PC-3 (cell line): ENCODE measurements at regions not wholly inside any gene's neighbourhood (a gene's known extent, or its start where the extent isn't known, plus 50 kb on each side); places are given as distances from the start of the nearest gene placed in this dataset.

Experiments used
- ATAC-seq: fragments of 200-7000 bp; cut with Tn5 transposase; 2 replicates; pipeline ENCODE4 v1.9.1; 2020; ENCODE audit warnings: mild to moderate bottlenecking, moderate library complexity
- BruUV-seq: library from RNA; stranded (reverse); fragments of 400-500 nt; replicated peaks from 2 replicates; lab custom pipeline; 2021; lab: Mats Ljungman, UMichigan
- CTCF ChIA-PET: fragments of 300-600 bp; sonication (Branson Sonifier 250); formaldehyde crosslinking; loops from one replicate; lab custom pipeline; 2022; ENCODE audit warnings: antibody characterized with exemption; lab: Charles Lee
- POLR2A ChIA-PET: fragments of 300-600 bp; sonication (Branson Sonifier 250); formaldehyde crosslinking; loops from one replicate; lab custom pipeline; 2022; ENCODE audit warnings: antibody characterized with exemption; ENCODE audit not compliant: unreplicated experiment; lab: Charles Lee
- DNase-seq: peaks from one replicate; pipeline ENCODE4 v3.0.0-alpha.2; 2015
- H2AFZ ChIP-seq: fragments of 300-600 bp; sonication (generic); 2 replicates; pipeline ENCODE4 v1.6.0; 2016; ENCODE audit warnings: antibody characterized with exemption, low read length
- H3F3A ChIP-seq: fragments of 300-600 bp; sonication (generic); one replicate; pipeline ENCODE4 v1.6.0; 2017; ENCODE audit warnings: antibody characterized with exemption, low read length, control low read depth, mild to moderate bottlenecking; ENCODE audit not compliant: unreplicated experiment
- H3K27ac ChIP-seq: fragments of 300-600 bp; sonication (generic); 2 replicates; pipeline ENCODE4 v1.5.1; 2016; ENCODE audit warnings: mild to moderate bottlenecking, low read length
- H3K27me3 ChIP-seq: fragments of 300-600 bp; sonication (generic); 2 replicates; pipeline ENCODE4 v1.6.1; 2016; ENCODE audit warnings: low read length, mixed read lengths
- H3K36me3 ChIP-seq: fragments of 300-600 bp; sonication (generic); 2 replicates; pipeline ENCODE4 v1.6.1; 2016; ENCODE audit warnings: low read depth, mixed run types, low read length, mixed read lengths
- H3K4me1 ChIP-seq: fragments of 300-600 bp; sonication (generic); 2 replicates; pipeline ENCODE4 v1.5.1; 2016; ENCODE audit warnings: low read length; ENCODE audit not compliant: insufficient read depth
- H3K4me2 ChIP-seq: fragments of 300-600 bp; sonication (generic); 2 replicates; pipeline ENCODE4 v1.6.0; 2016; ENCODE audit warnings: low read length
- H3K4me3 ChIP-seq: fragments of 300-600 bp; sonication (generic); 2 replicates; pipeline ENCODE4 v1.5.1; 2016; ENCODE audit warnings: mild to moderate bottlenecking, low read length, mixed read lengths
- H3K79me2 ChIP-seq: fragments of 300-600 bp; sonication (generic); 2 replicates; pipeline ENCODE4 v1.6.1; 2017; ENCODE audit warnings: low read length, mixed read lengths
- H3K9ac ChIP-seq: fragments of 300-600 bp; sonication (generic); 2 replicates; pipeline ENCODE4 v1.6.0; 2016; ENCODE audit warnings: mild to moderate bottlenecking, low read length
- H3K9me2 ChIP-seq: fragments of 300-600 bp; sonication (generic); replicated peaks from 2 replicates; pipeline ENCODE4 v1.6.1; 2016; ENCODE audit warnings: mixed run types, low read length, mixed read lengths
- H3K9me3 ChIP-seq: fragments of 300-600 bp; sonication (generic); 2 replicates; pipeline ENCODE4 v1.6.1; 2016; ENCODE audit warnings: low read length, mixed read lengths
- H4K20me1 ChIP-seq: fragments of 300-600 bp; sonication (generic); 2 replicates; pipeline ENCODE4 v1.6.1; 2016; ENCODE audit warnings: low read length, mixed read lengths
- EZH2 ChIP-seq: fragments of 300-600 bp; sonication (generic); IDR thresholded peaks from one replicate; pipeline ENCODE4 v1.6.1; 2017; ENCODE audit warnings: antibody characterized with exemption, mild to moderate bottlenecking, low read length; ENCODE audit not compliant: unreplicated experiment
- EZH2phosphoT487 ChIP-seq: fragments of 300-600 bp; sonication (generic); IDR thresholded peaks from 2 replicates; pipeline ENCODE4 v1.6.1; 2018; ENCODE audit warnings: mild to moderate bottlenecking, antibody characterized with exemption, low read length, borderline replicate concordance
- intact Hi-C: fragments of 100-400 bp; cut with micrococcal nuclease; formaldehyde crosslinking; loops from 2 replicates; pipeline ENCODE4 v1.9.0; 2023
- TF ChIP-seq, protein P1 (sequence below): fragments of 300-600 bp; sonication (generic); conservative IDR thresholded peaks from 2 replicates; pipeline ENCODE4 v1.5.1; 2017; ENCODE audit warnings: antibody characterized with exemption, low read depth, mild to moderate bottlenecking, low read length

DNA sequence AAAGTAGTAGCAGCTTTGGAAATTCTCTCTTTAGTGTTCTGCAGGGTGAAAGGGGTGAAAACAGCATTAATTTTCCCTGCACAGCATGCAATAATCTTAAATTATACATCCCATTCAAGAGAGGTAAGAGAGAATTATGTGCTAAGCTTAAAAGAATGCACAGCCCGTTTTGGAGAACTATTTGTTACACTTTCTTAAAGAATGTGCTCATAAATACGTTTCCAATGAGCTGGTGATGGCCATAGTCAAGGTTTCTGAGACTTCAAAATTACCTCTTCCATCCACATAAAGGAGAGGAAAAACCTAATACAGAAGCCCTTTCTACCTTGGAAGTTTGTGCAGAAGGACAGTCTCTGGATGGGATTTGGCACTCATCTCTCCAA lies 766.7 kb upstream of the TENM3 start:
- no peak overlapping the region for H3K9ac ChIP-seq
- no peaks in the 10 kb centered on the region for H3K4me1 ChIP-seq
- H3K9me2 ChIP-seq = no peaks in the 10 kb centered on the region
- H3K27ac ChIP-seq = no peak overlapping the region
- no peaks in the 10 kb centered on the region for H3K9me3 ChIP-seq
- ATAC-seq = no peak
- no peak overlapping the region for H2AFZ ChIP-seq
- ChIA-PET POLR2A (no interaction called here), CTCF (no interaction called here)
- DNase-seq = no peak
- H3K4me2 ChIP-seq = no peak overlapping the region
- intact Hi-C loops = no loop called here
- TF ChIP-seq, protein P1, sequence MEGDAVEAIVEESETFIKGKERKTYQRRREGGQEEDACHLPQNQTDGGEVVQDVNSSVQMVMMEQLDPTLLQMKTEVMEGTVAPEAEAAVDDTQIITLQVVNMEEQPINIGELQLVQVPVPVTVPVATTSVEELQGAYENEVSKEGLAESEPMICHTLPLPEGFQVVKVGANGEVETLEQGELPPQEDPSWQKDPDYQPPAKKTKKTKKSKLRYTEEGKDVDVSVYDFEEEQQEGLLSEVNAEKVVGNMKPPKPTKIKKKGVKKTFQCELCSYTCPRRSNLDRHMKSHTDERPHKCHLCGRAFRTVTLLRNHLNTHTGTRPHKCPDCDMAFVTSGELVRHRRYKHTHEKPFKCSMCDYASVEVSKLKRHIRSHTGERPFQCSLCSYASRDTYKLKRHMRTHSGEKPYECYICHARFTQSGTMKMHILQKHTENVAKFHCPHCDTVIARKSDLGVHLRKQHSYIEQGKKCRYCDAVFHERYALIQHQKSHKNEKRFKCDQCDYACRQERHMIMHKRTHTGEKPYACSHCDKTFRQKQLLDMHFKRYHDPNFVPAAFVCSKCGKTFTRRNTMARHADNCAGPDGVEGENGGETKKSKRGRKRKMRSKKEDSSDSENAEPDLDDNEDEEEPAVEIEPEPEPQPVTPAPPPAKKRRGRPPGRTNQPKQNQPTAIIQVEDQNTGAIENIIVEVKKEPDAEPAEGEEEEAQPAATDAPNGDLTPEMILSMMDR = no peak
- no peak for TF ChIP-seq EZH2phosphoT487
- no peak for TF ChIP-seq EZH2
- no peak overlapping the region for H3K4me3 ChIP-seq
- no TSS peak for BruUV-seq
- H3K27me3 ChIP-seq = no peaks in the 10 kb centered on the region
- no peaks in the 10 kb centered on the region for H3K36me3 ChIP-seq
- no peaks in the 10 kb centered on the region for H4K20me1 ChIP-seq
- H3K79me2 ChIP-seq = no peaks in the 10 kb centered on the region
- no peaks in the 10 kb centered on the region for H3F3A ChIP-seq

DNA sequence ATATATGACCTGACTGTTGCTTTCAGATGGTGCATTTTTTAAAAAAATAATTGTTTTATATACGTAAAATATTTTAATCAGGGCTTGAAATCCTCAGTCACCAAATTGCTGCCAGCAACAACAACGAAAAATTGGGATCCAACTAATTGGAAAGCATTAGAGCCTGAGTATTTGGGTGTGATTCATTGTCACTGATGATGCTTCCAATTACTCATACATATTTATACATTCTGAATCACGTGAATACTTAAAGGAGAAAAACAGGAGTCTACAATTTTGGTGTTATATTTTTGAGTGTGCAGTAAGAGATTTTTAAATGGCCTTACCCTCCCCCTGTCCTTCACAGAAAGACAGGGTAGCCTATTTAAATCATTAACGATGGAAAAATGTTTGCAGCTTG lies 765.6 kb upstream of the TENM3 start:
- ATAC-seq = no peak
- BruUV-seq = no TSS peak

DNA sequence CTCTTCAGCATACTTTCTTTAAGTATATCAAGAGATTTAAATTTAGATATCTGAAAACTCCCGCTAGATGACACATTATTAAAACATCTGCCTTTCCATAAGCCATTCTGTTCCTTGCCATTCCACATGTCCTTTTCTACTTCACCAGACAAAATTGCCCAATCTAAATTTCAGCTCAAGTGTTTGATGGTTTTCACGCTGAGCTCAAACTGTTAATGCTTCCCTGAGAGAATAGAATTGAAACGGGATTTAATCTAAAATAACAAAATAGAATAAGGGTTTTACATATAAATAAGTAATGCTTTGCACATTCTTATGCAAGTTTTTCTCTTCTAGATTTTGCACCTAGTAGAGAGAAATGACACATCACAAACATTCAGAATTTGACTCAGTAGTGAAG lies 764.5 kb upstream of the TENM3 start:
- CTCF ChIA-PET = no interaction called here
- H3K27me3 ChIP-seq = 0 out of 2 replicates have a peak, but pooled peaks cover 8% of the 10 kb centered on the region
- H3K9me3 ChIP-seq = no peaks in the 10 kb centered on the region
- POLR2A ChIA-PET = no interaction called here
- no peaks in the 10 kb centered on the region for H3F3A ChIP-seq
- H3K4me2 ChIP-seq = no peak overlapping the region
- no peaks in the 10 kb centered on the region for H3K36me3 ChIP-seq
- H3K27ac ChIP-seq = no peak overlapping the region
- H3K9me2 ChIP-seq = no peaks in the 10 kb centered on the region
- no peaks in the 10 kb centered on the region for H4K20me1 ChIP-seq
- no peaks in the 10 kb centered on the region for H3K4me1 ChIP-seq
- H3K79me2 ChIP-seq = no peaks in the 10 kb centered on the region
- H2AFZ ChIP-seq = no peak overlapping the region
- BruUV-seq = no TSS peak
- H3K9ac ChIP-seq = no peak overlapping the region
- no peak for DNase-seq
- intact Hi-C loops = no loop called here
- TF ChIP-seq, protein P1 = no peak
- TF ChIP-seq EZH2 (no peak), EZH2phosphoT487 (no peak)
- H3K4me3 ChIP-seq = no peak overlapping the region
- no peak for ATAC-seq

More for the DNA sequence above, 765.6 kb upstream of the TENM3 start:
- TF ChIP-seq EZH2 = no peak
- TF ChIP-seq EZH2phosphoT487 = no peak
- TF ChIP-seq, protein P1 = no peak
- Histone ChIP-seq H3F3A (no peaks in the 10 kb centered on the region), H4K20me1 (no peaks in the 10 kb centered on the region), H3K9me3 (no peaks in the 10 kb centered on the region), H2AFZ (no peak overlapping the region), H3K4me3 (no peak overlapping the region), H3K27me3 (0 out of 2 replicates have a peak, but pooled peaks cover 2% of the 10 kb centered on the region), H3K9me2 (no peaks in the 10 kb centered on the region), H3K4me2 (no peak overlapping the region), H3K36me3 (no peaks in the 10 kb centered on the region), H3K9ac (no peak overlapping the region), H3K4me1 (no peaks in the 10 kb centered on the region), H3K79me2 (no peaks in the 10 kb centered on the region), H3K27ac (no peak overlapping the region)
- DNase-seq = no peak
- POLR2A ChIA-PET = no interaction called here
- CTCF ChIA-PET = no interaction called here
- intact Hi-C loops = no loop called here
